SK-N-SH treated with all-trans-retinoic acid at 6 μM for 48 hours (cell line): ENCODE measurements at regions not wholly inside any gene's neighbourhood (a gene's known extent, or its start where the extent isn't known, plus 50 kb on each side); places are given as distances from the start of the nearest gene placed in this dataset.

Experiments
- ATAC-seq: fragments of 200-7000 bp; cut with Tn5 transposase; 3 replicates; pipeline ENCODE4 v1.9.1; 2020; ENCODE audit warnings: mild to moderate bottlenecking, moderate library complexity
- ARNTL ChIP-seq: fragments of 450-650 bp; formaldehyde crosslinking; IDR thresholded peaks from 2 replicates; pipeline ENCODE4 v1.5.0; 2020; ENCODE audit warnings: low read depth, mild to moderate bottlenecking, moderate library complexity, borderline replicate concordance
- BACH2 ChIP-seq: fragments of 250-450 bp; sonication (Bioruptor Pico); IDR thresholded peaks from 2 replicates; pipeline ENCODE4 v1.9.0; 2021; ENCODE audit warnings: mild to moderate bottlenecking, borderline replicate concordance
- CSDC2 ChIP-seq: fragments of 250-450 bp; sonication (Bioruptor Pico); IDR thresholded peaks from 2 replicates; pipeline ENCODE4 v1.5.0; 2020; ENCODE audit warnings: mild to moderate bottlenecking, moderate library complexity
- ESRRG ChIP-seq: fragments of 250-450 bp; sonication (Bioruptor Pico); IDR thresholded peaks from 2 replicates; pipeline ENCODE4 v1.6.1; 2021; ENCODE audit warnings: mild to moderate bottlenecking
- GLIS3 ChIP-seq: fragments of 250-450 bp; sonication (Bioruptor Pico); IDR thresholded peaks from 2 replicates; pipeline ENCODE4 v1.5.0; 2020; ENCODE audit warnings: mild to moderate bottlenecking, moderate library complexity
- ISL1 ChIP-seq: fragments of 250-450 bp; sonication (Bioruptor Pico); IDR thresholded peaks from 2 replicates; pipeline ENCODE4 v2.1.2; 2022; ENCODE audit warnings: mild to moderate bottlenecking, moderate library complexity
- OSR1 ChIP-seq: fragments of 250-450 bp; sonication (Bioruptor Pico); IDR thresholded peaks from 2 replicates; pipeline ENCODE4 v1.8.0; 2022; ENCODE audit warnings: moderate library complexity, mild to moderate bottlenecking, inconsistent platforms
- PPARA ChIP-seq: fragments of 250-450 bp; sonication (Bioruptor Pico); IDR thresholded peaks from 2 replicates; pipeline ENCODE4 v1.5.0; 2020; ENCODE audit warnings: mild to moderate bottlenecking, borderline replicate concordance
- RARB ChIP-seq: fragments of 250-450 bp; sonication (Bioruptor Pico); IDR thresholded peaks from 2 replicates; pipeline ENCODE4 v1.8.0; 2021; ENCODE audit warnings: mild to moderate bottlenecking, moderate library complexity
- SNAI2 ChIP-seq: fragments of 250-450 bp; sonication (Bioruptor Pico); IDR thresholded peaks from 2 replicates; pipeline ENCODE4 v1.5.0; 2020; ENCODE audit warnings: mild to moderate bottlenecking, moderate library complexity
- TCF4 ChIP-seq: fragments of 250-450 bp; sonication (Bioruptor Pico); IDR thresholded peaks from 2 replicates; pipeline ENCODE4 v1.8.0; 2021; ENCODE audit warnings: mild to moderate bottlenecking, moderate library complexity, borderline replicate concordance
- TOX ChIP-seq: fragments of 250-450 bp; sonication (Bioruptor Pico); IDR thresholded peaks from 2 replicates; pipeline ENCODE4 v1.8.0; 2021; ENCODE audit warnings: mild to moderate bottlenecking, moderate library complexity, borderline replicate concordance
- ZFP30 ChIP-seq: fragments of 450-650 bp; formaldehyde crosslinking; IDR thresholded peaks from 2 replicates; pipeline ENCODE4 v1.5.0; 2022; ENCODE audit warnings: mild to moderate bottlenecking, moderate library complexity
- ZNF70 ChIP-seq: fragments of 450-650 bp; formaldehyde crosslinking; IDR thresholded peaks from 2 replicates; pipeline ENCODE4 v1.5.0; 2020; ENCODE audit warnings: mild to moderate bottlenecking, moderate library complexity
- ZNF8 ChIP-seq: fragments of 450-650 bp; formaldehyde crosslinking; IDR thresholded peaks from 2 replicates; pipeline ENCODE4 v1.5.0; 2020; ENCODE audit warnings: mild to moderate bottlenecking, moderate library complexity
- TF ChIP-seq, protein P1 (sequence below): fragments of 250-450 bp; sonication (Bioruptor Pico); IDR thresholded peaks from 2 replicates; pipeline ENCODE4 v1.5.1; 2021; ENCODE audit warnings: mild to moderate bottlenecking, moderate library complexity
- TF ChIP-seq, protein P2 (sequence below): fragments of 250-450 bp; sonication (Bioruptor Pico); IDR thresholded peaks from 2 replicates; pipeline ENCODE4 v1.8.0; 2021; ENCODE audit warnings: low read depth, mild to moderate bottlenecking, moderate library complexity, borderline replicate concordance
- TF ChIP-seq, protein P3 (sequence below): fragments of 250-450 bp; sonication (Bioruptor Pico); IDR thresholded peaks from 2 replicates; pipeline ENCODE4 v1.5.0; 2020; ENCODE audit warnings: mild to moderate bottlenecking, moderate library complexity
- TF ChIP-seq, protein P4 (sequence below): fragments of 250-450 bp; sonication (Bioruptor Pico); IDR thresholded peaks from 2 replicates; pipeline ENCODE4 v1.8.0; 2020; ENCODE audit warnings: mild to moderate bottlenecking, moderate library complexity, borderline replicate concordance
- TF ChIP-seq, protein P5 (sequence below): fragments of 250-450 bp; sonication (Bioruptor Pico); IDR thresholded peaks from 2 replicates; pipeline ENCODE4 v1.5.1; 2020; ENCODE audit warnings: low read depth, mild to moderate bottlenecking, moderate library complexity

DNA sequence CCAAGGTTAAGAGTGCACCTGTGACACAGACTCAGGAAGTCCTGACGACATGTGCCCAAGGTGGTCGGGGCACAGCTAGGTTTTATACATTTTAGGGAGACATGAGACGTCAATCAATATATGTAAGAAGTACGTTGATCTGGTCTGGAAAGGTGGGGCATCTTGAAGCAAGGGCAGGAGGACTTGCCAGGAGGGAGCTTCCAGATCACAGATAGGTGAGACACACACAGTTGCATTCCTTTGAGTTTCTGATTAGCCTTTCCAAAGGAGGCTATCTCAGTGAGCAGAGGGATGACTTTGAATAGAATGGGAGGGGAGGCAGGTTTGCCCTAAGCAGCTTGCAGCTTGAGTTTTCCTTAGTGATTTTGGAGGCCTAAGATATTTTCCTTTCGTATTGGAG is 257.4 kb downstream of the CGGBP1 start:
- TF ChIP-seq BACH2 (CRISPR knock-in tag) (no peak), SNAI2 (no peak), RARB (CRISPR knock-in tag) (no peak), CSDC2 (no peak), GLIS3 (CRISPR knock-in tag) (no peak), ARNTL (CRISPR knock-in tag) (no peak), OSR1 (CRISPR knock-in tag) (no peak), ESRRG (CRISPR knock-in tag) (no peak), ZFP30 (CRISPR knock-in tag) (no peak), TOX (CRISPR knock-in tag) (no peak), ZNF70 (CRISPR knock-in tag) (no peak), TCF4 (no peak)
- TF ChIP-seq, protein P1, sequence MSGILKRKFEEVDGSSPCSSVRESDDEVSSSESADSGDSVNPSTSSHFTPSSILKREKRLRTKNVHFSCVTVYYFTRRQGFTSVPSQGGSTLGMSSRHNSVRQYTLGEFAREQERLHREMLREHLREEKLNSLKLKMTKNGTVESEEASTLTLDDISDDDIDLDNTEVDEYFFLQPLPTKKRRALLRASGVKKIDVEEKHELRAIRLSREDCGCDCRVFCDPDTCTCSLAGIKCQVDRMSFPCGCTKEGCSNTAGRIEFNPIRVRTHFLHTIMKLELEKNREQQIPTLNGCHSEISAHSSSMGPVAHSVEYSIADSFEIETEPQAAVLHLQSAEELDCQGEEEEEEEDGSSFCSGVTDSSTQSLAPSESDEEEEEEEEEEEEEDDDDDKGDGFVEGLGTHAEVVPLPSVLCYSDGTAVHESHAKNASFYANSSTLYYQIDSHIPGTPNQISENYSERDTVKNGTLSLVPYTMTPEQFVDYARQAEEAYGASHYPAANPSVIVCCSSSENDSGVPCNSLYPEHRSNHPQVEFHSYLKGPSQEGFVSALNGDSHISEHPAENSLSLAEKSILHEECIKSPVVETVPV (CRISPR knock-in tag): no peak
- TF ChIP-seq, protein P2, sequence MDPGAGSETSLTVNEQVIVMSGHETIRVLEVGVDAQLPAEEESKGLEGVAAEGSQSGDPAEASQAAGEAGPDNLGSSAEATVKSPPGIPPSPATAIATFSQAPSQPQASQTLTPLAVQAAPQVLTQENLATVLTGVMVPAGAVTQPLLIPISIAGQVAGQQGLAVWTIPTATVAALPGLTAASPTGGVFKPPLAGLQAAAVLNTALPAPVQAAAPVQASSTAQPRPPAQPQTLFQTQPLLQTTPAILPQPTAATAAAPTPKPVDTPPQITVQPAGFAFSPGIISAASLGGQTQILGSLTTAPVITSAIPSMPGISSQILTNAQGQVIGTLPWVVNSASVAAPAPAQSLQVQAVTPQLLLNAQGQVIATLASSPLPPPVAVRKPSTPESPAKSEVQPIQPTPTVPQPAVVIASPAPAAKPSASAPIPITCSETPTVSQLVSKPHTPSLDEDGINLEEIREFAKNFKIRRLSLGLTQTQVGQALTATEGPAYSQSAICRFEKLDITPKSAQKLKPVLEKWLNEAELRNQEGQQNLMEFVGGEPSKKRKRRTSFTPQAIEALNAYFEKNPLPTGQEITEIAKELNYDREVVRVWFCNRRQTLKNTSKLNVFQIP: no peak
- TF ChIP-seq, protein P3, sequence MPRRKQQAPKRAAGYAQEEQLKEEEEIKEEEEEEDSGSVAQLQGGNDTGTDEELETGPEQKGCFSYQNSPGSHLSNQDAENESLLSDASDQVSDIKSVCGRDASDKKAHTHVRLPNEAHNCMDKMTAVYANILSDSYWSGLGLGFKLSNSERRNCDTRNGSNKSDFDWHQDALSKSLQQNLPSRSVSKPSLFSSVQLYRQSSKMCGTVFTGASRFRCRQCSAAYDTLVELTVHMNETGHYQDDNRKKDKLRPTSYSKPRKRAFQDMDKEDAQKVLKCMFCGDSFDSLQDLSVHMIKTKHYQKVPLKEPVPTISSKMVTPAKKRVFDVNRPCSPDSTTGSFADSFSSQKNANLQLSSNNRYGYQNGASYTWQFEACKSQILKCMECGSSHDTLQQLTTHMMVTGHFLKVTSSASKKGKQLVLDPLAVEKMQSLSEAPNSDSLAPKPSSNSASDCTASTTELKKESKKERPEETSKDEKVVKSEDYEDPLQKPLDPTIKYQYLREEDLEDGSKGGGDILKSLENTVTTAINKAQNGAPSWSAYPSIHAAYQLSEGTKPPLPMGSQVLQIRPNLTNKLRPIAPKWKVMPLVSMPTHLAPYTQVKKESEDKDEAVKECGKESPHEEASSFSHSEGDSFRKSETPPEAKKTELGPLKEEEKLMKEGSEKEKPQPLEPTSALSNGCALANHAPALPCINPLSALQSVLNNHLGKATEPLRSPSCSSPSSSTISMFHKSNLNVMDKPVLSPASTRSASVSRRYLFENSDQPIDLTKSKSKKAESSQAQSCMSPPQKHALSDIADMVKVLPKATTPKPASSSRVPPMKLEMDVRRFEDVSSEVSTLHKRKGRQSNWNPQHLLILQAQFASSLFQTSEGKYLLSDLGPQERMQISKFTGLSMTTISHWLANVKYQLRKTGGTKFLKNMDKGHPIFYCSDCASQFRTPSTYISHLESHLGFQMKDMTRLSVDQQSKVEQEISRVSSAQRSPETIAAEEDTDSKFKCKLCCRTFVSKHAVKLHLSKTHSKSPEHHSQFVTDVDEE: no peak
- TF ChIP-seq, protein P4, sequence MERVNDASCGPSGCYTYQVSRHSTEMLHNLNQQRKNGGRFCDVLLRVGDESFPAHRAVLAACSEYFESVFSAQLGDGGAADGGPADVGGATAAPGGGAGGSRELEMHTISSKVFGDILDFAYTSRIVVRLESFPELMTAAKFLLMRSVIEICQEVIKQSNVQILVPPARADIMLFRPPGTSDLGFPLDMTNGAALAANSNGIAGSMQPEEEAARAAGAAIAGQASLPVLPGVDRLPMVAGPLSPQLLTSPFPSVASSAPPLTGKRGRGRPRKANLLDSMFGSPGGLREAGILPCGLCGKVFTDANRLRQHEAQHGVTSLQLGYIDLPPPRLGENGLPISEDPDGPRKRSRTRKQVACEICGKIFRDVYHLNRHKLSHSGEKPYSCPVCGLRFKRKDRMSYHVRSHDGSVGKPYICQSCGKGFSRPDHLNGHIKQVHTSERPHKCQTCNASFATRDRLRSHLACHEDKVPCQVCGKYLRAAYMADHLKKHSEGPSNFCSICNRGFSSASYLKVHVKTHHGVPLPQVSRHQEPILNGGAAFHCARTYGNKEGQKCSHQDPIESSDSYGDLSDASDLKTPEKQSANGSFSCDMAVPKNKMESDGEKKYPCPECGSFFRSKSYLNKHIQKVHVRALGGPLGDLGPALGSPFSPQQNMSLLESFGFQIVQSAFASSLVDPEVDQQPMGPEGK (CRISPR knock-in tag): no peak
- TF ChIP-seq, protein P5, sequence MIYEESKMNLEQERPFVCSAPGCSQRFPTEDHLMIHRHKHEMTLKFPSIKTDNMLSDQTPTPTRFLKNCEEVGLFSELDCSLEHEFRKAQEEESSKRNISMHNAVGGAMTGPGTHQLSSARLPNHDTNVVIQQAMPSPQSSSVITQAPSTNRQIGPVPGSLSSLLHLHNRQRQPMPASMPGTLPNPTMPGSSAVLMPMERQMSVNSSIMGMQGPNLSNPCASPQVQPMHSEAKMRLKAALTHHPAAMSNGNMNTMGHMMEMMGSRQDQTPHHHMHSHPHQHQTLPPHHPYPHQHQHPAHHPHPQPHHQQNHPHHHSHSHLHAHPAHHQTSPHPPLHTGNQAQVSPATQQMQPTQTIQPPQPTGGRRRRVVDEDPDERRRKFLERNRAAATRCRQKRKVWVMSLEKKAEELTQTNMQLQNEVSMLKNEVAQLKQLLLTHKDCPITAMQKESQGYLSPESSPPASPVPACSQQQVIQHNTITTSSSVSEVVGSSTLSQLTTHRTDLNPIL (CRISPR knock-in tag): no peak
- ATAC-seq: no peak

DNA sequence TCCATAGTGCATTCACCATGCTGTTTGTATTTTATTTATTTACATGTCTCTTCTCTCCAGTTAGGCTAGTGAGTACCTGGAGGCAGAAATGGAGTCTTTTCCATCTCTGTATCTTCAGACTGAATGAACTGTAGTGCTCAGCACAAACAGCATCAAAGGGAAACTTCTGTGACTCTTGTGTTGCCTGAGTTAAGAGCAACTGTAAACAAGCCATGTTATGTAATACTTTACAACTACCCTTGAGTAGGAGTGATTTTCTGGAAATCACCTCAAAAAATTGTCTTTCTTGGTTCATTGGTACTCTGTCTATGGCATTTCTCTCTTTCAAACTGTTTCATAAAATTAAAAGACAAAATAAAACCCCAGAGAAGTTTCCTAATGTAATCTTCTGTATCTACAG is 258.3 kb downstream of the CGGBP1 start:
- TF ChIP-seq TOX (CRISPR knock-in tag) (no peak), SNAI2 (no peak), OSR1 (CRISPR knock-in tag) (no peak), BACH2 (CRISPR knock-in tag) (no peak), CSDC2 (no peak), GLIS3 (CRISPR knock-in tag) (no peak), ZFP30 (CRISPR knock-in tag) (no peak), TCF4 (no peak), ARNTL (CRISPR knock-in tag) (no peak), ZNF8 (CRISPR knock-in tag) (no peak), PPARA (CRISPR knock-in tag) (no peak), RARB (CRISPR knock-in tag) (no peak), ISL1 (CRISPR knock-in tag) (no peak)
- TF ChIP-seq, protein P5 (CRISPR knock-in tag): no peak
- TF ChIP-seq, protein P3: no peak
- TF ChIP-seq, protein P4 (CRISPR knock-in tag): no peak
- TF ChIP-seq, protein P1 (CRISPR knock-in tag): no peak
- ATAC-seq: no peak
